ENCODE measurements at regions not wholly inside any gene's neighbourhood (a gene's known extent, or its start where the extent isn't known, plus 50 kb on each side); places are given as distances from the start of the nearest gene placed in this dataset.

DNA sequence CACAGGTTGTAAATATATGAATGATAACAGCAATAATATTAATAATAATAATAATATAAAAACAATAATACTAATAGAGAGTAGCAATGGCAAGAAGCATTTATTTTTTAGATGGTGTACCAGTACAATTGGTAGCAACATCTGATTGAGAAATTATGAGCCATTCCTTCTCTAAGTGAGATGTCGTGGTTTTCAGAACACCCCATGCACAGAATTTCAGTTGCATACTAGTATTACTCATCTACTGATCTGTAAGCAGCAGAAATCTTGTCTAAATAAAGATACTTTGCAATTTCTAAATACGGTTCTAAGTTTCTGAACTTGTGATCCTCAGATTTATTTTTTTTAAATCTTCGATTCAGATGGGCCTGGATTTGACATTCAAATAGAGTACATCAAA is 788.0 kb upstream of the ATXN8OS start:
- H3K4me1 ChIP-seq (ENCODE audit: control insufficient read depth, insufficient read depth, low read length, poor library complexity, severe bottlenecking): no peaks in the 10 kb centered on the region
- H3K4me3 ChIP-seq (ENCODE audit: extremely low read depth, insufficient read depth, low read length, poor library complexity, severe bottlenecking): no peak overlapping the region
- H3K36me3 ChIP-seq (ENCODE audit: control insufficient read depth, insufficient read depth, low read length): no peaks in the 10 kb centered on the region
- no peaks in the 10 kb centered on the region for H3K9me3 ChIP-seq (ENCODE audit: control insufficient read depth, low read length)
- H3K27ac ChIP-seq (ENCODE audit: low read depth, low read length, severe bottlenecking): no peak overlapping the region
- 83 to 100% methylated on average over 1 of the region's 3 CpGs for WGBS, 2 experiments (ENCODE audit: insufficient coverage in 2 of 2)

DNA sequence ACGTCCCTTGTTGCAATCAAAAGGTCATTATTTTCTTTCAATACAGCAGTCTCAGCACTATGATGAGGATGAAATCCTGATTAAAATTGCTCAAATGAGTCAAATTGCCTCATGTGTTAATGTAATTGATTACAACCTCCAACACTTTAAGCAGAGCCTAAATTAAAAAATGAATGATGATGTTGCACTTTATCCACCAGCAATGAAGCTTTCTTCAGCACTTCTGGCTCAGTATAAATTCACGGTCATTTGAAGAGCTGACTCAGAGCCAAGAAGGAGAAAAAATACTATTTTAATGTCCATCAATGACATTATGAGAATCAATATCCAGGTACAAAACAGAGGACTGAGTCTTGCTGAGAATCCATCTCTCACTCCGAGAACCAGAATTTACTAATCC is 792.6 kb upstream of the ATXN8OS start:
- no peak overlapping the region for H3K27ac ChIP-seq (ENCODE audit: low read depth, low read length, severe bottlenecking)
- 100% methylated on average over 1 of the region's 3 CpGs; no CpG with 5 or more reads in 1 of the 2 experiments for WGBS, 2 experiments (ENCODE audit: insufficient coverage in 2 of 2)
- no peaks in the 10 kb centered on the region for H3K9me3 ChIP-seq (ENCODE audit: control insufficient read depth, low read length)
- no peak overlapping the region for H3K4me3 ChIP-seq (ENCODE audit: extremely low read depth, insufficient read depth, low read length, poor library complexity, severe bottlenecking)
- H3K4me1 ChIP-seq (ENCODE audit: control insufficient read depth, insufficient read depth, low read length, poor library complexity, severe bottlenecking): no peaks in the 10 kb centered on the region
- no peaks in the 10 kb centered on the region for H3K36me3 ChIP-seq (ENCODE audit: control insufficient read depth, insufficient read depth, low read length)

DNA sequence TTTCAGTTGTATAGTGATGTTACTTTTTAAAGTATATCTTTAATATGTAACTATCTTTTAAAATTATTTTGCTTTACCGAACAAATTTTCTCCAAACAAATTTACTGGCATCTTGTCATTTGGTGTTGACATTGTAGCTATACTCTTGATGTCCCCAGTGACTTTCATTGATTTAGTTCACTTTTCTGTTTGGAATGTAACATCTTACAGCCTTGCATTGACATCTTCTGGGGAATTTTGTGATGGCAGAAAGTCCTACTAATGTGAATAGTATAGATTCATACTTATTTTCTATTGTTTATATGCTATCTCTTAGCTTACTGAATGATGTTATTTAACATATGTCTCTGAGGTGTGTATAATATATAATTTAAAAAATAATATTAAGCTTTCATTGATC is 800.9 kb upstream of the ATXN8OS start:
- Histone ChIP-seq H3K4me1 (ENCODE audit: control insufficient read depth, insufficient read depth, low read length, poor library complexity, severe bottlenecking) (no peaks in the 10 kb centered on the region), H3K36me3 (ENCODE audit: control insufficient read depth, insufficient read depth, low read length) (no peaks in the 10 kb centered on the region), H3K9me3 (ENCODE audit: control insufficient read depth, low read length) (no peaks in the 10 kb centered on the region), H3K4me3 (ENCODE audit: extremely low read depth, insufficient read depth, low read length, poor library complexity, severe bottlenecking) (no peak overlapping the region), H3K27ac (ENCODE audit: low read depth, low read length, severe bottlenecking) (no peak overlapping the region)
- WGBS, 2 experiments (ENCODE audit: insufficient coverage in 2 of 2): no CpG with 5 or more reads among the region's 1 CpG

DNA sequence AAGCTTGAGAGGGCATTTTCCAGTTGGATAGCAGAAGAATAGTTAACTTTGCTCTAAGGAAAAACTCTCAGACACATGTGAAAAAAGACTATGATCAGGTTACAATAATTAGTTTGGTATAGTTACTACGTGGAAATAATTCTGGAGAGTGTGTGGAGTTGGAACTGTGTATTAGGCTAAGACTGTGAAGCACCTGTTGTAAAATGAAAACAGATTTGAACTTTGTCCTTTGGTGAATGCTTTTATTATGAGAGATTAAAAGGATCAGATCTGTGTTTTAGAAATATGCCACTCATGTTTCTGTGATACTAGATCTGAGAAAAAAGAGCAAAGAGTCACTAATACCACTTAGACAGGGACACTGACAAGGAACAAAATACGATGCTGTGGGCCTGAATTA is 807.5 kb upstream of the ATXN8OS start:
- H3K4me3 ChIP-seq (ENCODE audit: extremely low read depth, insufficient read depth, low read length, poor library complexity, severe bottlenecking): no peak overlapping the region
- WGBS, 2 experiments (ENCODE audit: insufficient coverage in 2 of 2): 0% methylated on average over 1 of the region's 2 CpGs
- H3K27ac ChIP-seq (ENCODE audit: low read depth, low read length, severe bottlenecking): no peak overlapping the region
- no peaks in the 10 kb centered on the region for H3K4me1 ChIP-seq (ENCODE audit: control insufficient read depth, insufficient read depth, low read length, poor library complexity, severe bottlenecking)
- no peaks in the 10 kb centered on the region for H3K36me3 ChIP-seq (ENCODE audit: control insufficient read depth, insufficient read depth, low read length)
- no peaks in the 10 kb centered on the region for H3K9me3 ChIP-seq (ENCODE audit: control insufficient read depth, low read length)

DNA sequence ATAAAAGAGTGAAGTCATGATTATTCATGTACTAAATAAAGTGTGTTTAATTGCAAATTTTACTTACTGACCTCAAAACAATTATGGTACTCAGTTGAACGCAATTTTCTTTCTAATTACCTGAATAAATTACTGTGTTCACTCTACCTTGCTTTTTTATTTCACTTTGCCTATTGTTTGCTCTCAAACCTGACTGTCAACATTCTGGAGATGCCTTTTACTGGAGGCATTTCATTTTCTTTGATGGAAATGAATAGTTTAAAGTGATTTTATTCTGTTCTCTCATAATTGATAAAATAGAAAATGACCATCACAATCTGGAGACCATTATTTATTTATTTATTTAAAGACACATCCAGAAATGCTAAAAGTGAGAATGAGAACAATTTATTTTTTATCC is 811.5 kb upstream of the ATXN8OS start:
- Histone ChIP-seq H3K4me3 (ENCODE audit: extremely low read depth, insufficient read depth, low read length, poor library complexity, severe bottlenecking) (no peak overlapping the region), H3K36me3 (ENCODE audit: control insufficient read depth, insufficient read depth, low read length) (no peaks in the 10 kb centered on the region), H3K4me1 (ENCODE audit: control insufficient read depth, insufficient read depth, low read length, poor library complexity, severe bottlenecking) (no peaks in the 10 kb centered on the region), H3K27ac (ENCODE audit: low read depth, low read length, severe bottlenecking) (no peak overlapping the region), H3K9me3 (ENCODE audit: control insufficient read depth, low read length) (no peaks in the 10 kb centered on the region)
- WGBS, 2 experiments (ENCODE audit: insufficient coverage in 2 of 2): 75% methylated on average over 1 of the region's 1 CpG; no CpG with 5 or more reads in 1 of the 2 experiments

DNA sequence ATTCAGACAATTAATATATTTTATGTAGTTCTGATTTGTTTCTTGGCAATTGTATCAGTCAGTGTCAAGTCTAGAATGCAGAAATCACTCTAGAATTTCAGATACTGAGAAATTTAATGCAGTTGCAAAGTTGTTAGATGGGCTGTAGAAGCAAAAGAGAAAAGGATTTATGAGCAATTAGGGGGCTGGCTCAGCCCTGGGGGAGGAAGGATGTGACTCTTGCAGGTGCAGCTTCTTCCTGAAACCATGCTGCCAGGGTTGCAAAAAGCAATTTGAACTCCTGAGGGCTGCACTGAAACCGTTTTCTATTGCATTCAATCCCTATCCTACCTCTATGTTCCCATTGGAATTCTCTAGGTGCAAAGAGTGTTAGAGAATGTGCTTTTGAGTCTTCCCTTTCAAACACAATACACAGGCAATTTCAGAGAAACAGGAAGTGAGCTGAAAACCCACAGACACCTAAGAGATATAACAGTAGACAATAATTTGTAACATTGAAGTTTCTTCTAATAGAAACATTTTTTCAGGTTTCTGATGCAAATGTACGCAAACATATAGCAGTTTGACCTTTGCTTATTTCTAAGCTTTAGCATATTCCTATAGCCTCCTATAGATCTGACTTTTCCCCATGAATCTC is 814.7 kb upstream of the ATXN8OS start:
- Histone ChIP-seq H3K9me3 (ENCODE audit: control insufficient read depth, low read length) (no peaks in the 10 kb centered on the region), H3K27ac (ENCODE audit: low read depth, low read length, severe bottlenecking) (no peak overlapping the region), H3K36me3 (ENCODE audit: control insufficient read depth, insufficient read depth, low read length) (no peaks in the 10 kb centered on the region), H3K4me3 (ENCODE audit: extremely low read depth, insufficient read depth, low read length, poor library complexity, severe bottlenecking) (no peak overlapping the region), H3K4me1 (ENCODE audit: control insufficient read depth, insufficient read depth, low read length, poor library complexity, severe bottlenecking) (no peaks in the 10 kb centered on the region)
- WGBS, 2 experiments (ENCODE audit: insufficient coverage in 2 of 2): no CpG with 5 or more reads among the region's 2 CpGs

DNA sequence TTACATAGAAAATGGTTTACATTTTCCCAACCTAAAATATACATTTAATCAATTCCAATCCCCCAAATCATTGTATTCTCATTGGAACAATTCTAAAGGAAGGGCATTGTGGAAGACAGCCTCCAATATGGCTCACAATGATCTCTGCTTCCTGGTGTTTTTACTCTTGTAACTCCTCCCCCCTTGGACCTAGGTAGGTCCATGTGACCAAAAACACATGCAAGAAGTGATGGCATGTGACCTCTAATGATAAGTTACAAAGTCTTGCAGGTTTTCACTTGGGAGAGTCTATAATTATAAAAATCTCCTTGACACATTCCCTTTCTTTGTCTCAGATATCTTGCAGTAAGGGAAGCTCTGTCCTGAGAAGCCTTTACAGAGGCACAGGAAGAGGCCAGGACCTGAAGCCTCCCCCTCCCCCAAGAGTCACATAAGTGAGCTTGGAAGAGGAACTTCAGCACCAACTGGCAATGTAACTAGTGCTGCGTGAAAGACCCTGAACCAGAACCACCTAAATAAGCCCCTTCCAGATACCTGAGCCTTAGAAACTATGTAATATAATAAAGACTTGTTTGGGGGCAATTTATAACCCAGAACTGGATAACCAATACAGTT is 816.2 kb upstream of the ATXN8OS start:
- Histone ChIP-seq H3K4me1 (ENCODE audit: control insufficient read depth, insufficient read depth, low read length, poor library complexity, severe bottlenecking) (no peaks in the 10 kb centered on the region), H3K4me3 (ENCODE audit: extremely low read depth, insufficient read depth, low read length, poor library complexity, severe bottlenecking) (no peak overlapping the region), H3K9me3 (ENCODE audit: control insufficient read depth, low read length) (no peaks in the 10 kb centered on the region), H3K27ac (ENCODE audit: low read depth, low read length, severe bottlenecking) (no peak overlapping the region), H3K36me3 (ENCODE audit: control insufficient read depth, insufficient read depth, low read length) (no peaks in the 10 kb centered on the region)
- WGBS, 2 experiments (ENCODE audit: insufficient coverage in 2 of 2): no CpG with 5 or more reads among the region's 1 CpG

DNA sequence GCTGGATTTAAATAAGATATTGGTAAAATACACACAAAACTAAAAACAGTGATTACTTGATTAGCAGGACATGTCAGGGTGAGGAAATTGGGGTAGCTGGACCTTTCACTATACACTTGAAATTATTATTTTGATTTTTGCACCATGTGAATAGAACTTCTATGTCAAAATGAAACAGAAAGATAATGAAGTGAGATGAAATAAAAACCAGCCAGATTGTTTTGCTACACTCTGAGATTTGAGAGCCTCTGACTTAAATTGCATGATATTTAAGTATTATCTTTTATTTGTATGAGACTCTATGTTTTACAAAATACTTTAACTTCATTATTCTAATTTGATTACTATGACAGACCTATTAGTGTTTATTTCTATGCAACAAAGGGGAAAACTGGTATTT is 819.6 kb upstream of the ATXN8OS start:
- Histone ChIP-seq H3K4me1 (ENCODE audit: control insufficient read depth, insufficient read depth, low read length, poor library complexity, severe bottlenecking) (no peaks in the 10 kb centered on the region), H3K9me3 (ENCODE audit: control insufficient read depth, low read length) (no peaks in the 10 kb centered on the region), H3K36me3 (ENCODE audit: control insufficient read depth, insufficient read depth, low read length) (no peaks in the 10 kb centered on the region), H3K4me3 (ENCODE audit: extremely low read depth, insufficient read depth, low read length, poor library complexity, severe bottlenecking) (no peak overlapping the region), H3K27ac (ENCODE audit: low read depth, low read length, severe bottlenecking) (no peak overlapping the region)

DNA sequence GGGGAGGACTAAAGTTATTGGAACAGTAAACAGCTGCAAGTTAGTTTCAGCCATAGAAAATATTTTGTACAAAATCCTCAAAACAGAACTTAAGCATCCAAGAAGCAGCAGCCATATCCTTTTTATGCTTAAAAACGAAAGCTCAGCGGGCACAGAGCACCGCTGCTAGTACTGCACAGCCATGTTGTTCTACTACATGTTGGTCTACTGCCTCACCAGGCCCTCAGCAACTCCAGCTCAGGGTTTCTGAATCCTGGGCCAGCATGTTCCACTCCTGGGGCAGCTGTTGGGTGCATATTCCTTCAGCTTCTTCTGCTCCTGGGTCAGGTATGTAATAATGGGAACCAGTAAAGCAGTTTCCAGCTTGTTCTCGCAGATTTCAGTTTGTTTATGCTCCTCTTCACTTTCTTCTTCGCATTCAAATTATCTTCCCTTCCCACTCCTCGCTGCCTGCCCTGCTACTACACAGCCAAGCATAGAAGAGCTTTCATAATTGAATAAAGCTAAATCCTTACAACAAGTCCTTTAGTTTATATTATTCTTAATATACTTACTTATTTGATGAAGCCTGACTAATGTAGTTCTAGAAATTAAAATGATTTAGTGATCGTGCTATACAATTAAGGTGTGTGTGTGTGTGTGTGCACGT is 820.5 kb upstream of the ATXN8OS start:
- H3K36me3 ChIP-seq (ENCODE audit: control insufficient read depth, insufficient read depth, low read length): no peaks in the 10 kb centered on the region
- no peak overlapping the region for H3K4me3 ChIP-seq (ENCODE audit: extremely low read depth, insufficient read depth, low read length, poor library complexity, severe bottlenecking)
- H3K9me3 ChIP-seq (ENCODE audit: control insufficient read depth, low read length): no peaks in the 10 kb centered on the region
- 88 to 92% methylated on average over 3 to 5 of the region's 8 CpGs for WGBS, 2 experiments (ENCODE audit: insufficient coverage in 2 of 2)
- H3K27ac ChIP-seq (ENCODE audit: low read depth, low read length, severe bottlenecking): no peak overlapping the region
- H3K4me1 ChIP-seq (ENCODE audit: control insufficient read depth, insufficient read depth, low read length, poor library complexity, severe bottlenecking): no peaks in the 10 kb centered on the region

DNA sequence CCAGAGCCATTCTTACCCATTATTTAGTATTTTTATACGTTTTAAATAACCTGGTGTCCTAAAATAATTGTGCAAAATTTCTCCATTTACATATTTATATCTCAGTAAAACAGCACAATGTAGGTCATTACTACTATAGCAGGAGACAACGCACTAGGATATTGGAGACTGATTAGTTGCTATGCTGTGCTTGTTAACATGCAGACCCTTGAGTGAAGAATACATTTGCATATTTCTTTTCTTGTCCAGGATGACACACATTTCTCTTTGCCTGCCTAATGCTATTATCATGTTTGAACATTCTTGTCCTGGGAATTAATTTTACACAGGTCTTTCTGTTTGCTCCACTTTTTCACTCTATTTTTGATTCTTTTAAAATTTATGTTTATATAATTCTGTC is 823.8 kb upstream of the ATXN8OS start:
- Histone ChIP-seq H3K9me3 (ENCODE audit: control insufficient read depth, low read length) (no peaks in the 10 kb centered on the region), H3K4me3 (ENCODE audit: extremely low read depth, insufficient read depth, low read length, poor library complexity, severe bottlenecking) (no peak overlapping the region), H3K36me3 (ENCODE audit: control insufficient read depth, insufficient read depth, low read length) (no peaks in the 10 kb centered on the region), H3K27ac (ENCODE audit: low read depth, low read length, severe bottlenecking) (no peak overlapping the region), H3K4me1 (ENCODE audit: control insufficient read depth, insufficient read depth, low read length, poor library complexity, severe bottlenecking) (no peaks in the 10 kb centered on the region)
- WGBS, 2 experiments (ENCODE audit: insufficient coverage in 2 of 2): no CpG with 5 or more reads among the region's 2 CpGs

DNA sequence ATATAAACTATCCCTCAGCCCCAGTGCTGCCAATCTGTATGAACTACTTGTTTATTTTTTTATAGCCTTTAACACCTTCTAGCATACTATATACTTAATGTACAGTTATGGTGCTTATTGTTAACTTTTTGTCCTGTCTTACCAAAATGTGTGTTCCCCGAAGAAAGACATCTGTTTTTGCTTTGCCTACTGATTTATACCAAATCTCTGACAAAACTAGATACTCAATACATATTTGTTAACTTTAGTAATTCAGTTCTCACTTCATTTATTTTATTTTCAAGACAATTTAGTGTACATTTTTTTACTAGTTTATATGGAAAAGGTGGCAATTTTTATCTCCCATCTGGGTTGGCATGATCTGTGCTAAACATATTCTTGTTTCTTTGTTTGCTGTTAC is 824.3 kb upstream of the ATXN8OS start:
- Histone ChIP-seq H3K4me3 (ENCODE audit: extremely low read depth, insufficient read depth, low read length, poor library complexity, severe bottlenecking) (no peak overlapping the region), H3K9me3 (ENCODE audit: control insufficient read depth, low read length) (no peaks in the 10 kb centered on the region), H3K27ac (ENCODE audit: low read depth, low read length, severe bottlenecking) (no peak overlapping the region), H3K4me1 (ENCODE audit: control insufficient read depth, insufficient read depth, low read length, poor library complexity, severe bottlenecking) (no peaks in the 10 kb centered on the region), H3K36me3 (ENCODE audit: control insufficient read depth, insufficient read depth, low read length) (no peaks in the 10 kb centered on the region)
- 83% methylated on average over 1 of the region's 1 CpG; no CpG with 5 or more reads in 1 of the 2 experiments for WGBS, 2 experiments (ENCODE audit: insufficient coverage in 2 of 2)

All from mesodermal cell (in vitro differentiated cells).